ENCODE measurements at regions not wholly inside any gene's neighbourhood (a gene's known extent, or its start where the extent isn't known, plus 50 kb on each side); places are given as distances from the start of the nearest gene placed in this dataset.

GRCh38 chrX:146181858-146182257 lies 364.2 kb downstream of the SLITRK2 start:
- H3K27me3 ChIP-seq = no peaks in the 10 kb centered on the region
- no peaks in the 10 kb centered on the region for H3K9me3 ChIP-seq
- DNase-seq = no peak
- H3K4me3 ChIP-seq (replicated peaks in 1 of 3) = no peak overlapping the region
- WGBS, 2 donors = 95 to 96% methylated on average over 4 of the region's 4 CpGs
- no peaks in the 10 kb centered on the region for H3K4me1 ChIP-seq
- no peak for TF ChIP-seq POLR2A (IDR thresholded peaks at IDR 0.05)
- TF ChIP-seq, protein P1, sequence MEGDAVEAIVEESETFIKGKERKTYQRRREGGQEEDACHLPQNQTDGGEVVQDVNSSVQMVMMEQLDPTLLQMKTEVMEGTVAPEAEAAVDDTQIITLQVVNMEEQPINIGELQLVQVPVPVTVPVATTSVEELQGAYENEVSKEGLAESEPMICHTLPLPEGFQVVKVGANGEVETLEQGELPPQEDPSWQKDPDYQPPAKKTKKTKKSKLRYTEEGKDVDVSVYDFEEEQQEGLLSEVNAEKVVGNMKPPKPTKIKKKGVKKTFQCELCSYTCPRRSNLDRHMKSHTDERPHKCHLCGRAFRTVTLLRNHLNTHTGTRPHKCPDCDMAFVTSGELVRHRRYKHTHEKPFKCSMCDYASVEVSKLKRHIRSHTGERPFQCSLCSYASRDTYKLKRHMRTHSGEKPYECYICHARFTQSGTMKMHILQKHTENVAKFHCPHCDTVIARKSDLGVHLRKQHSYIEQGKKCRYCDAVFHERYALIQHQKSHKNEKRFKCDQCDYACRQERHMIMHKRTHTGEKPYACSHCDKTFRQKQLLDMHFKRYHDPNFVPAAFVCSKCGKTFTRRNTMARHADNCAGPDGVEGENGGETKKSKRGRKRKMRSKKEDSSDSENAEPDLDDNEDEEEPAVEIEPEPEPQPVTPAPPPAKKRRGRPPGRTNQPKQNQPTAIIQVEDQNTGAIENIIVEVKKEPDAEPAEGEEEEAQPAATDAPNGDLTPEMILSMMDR (IDR thresholded peaks at IDR 0.05) = no peak
- no peaks in the 10 kb centered on the region for H3K36me3 ChIP-seq
- intact Hi-C loops (cut with DNase I) = no loop called here
- H3K27ac ChIP-seq = no peak overlapping the region

DNA sequence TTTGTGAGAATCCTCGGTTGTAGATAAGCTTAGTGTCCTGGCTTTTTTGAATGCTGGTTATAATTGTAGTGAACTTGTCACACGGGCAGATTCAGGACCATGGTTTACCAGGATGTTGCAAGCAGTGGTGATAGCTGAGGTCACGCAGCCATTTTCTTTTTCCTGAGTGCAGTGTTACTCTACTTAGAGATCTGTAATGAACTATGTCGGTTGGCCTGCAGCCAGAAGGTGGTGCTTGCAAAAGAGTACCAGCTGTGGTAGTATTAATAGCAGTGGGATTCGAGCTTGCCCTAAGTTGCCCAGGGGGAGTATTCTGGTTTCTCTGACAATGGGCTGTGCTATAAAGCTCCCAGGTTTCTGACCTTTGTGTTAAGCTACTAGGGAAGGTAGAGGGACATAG lies 368.9 kb downstream of the SLITRK2 start:
- TF ChIP-seq POLR2A (IDR thresholded peaks at IDR 0.05) = no peak
- TF ChIP-seq, protein P1 (IDR thresholded peaks at IDR 0.05) = no peak
- no peak overlapping the region for H3K4me3 ChIP-seq (replicated peaks in 1 of 3)
- no peaks in the 10 kb centered on the region for H3K9me3 ChIP-seq
- no peaks in the 10 kb centered on the region for H3K27me3 ChIP-seq
- H3K36me3 ChIP-seq = no peaks in the 10 kb centered on the region
- no peak for DNase-seq
- intact Hi-C loops (cut with DNase I) = no loop called here
- WGBS, 2 donors = 79 to 100% methylated on average over 2 to 5 of the region's 5 CpGs
- H3K4me1 ChIP-seq = no peaks in the 10 kb centered on the region
- no peak overlapping the region for H3K27ac ChIP-seq

- no peak for DNase-seq
- Histone ChIP-seq H3K4me1 (no peaks in the 10 kb centered on the region), H3K27me3 (no peaks in the 10 kb centered on the region), H3K4me3 (replicated peaks in 1 of 3) (no peak overlapping the region), H3K27ac (no peak overlapping the region), H3K36me3 (no peaks in the 10 kb centered on the region), H3K9me3 (no peaks in the 10 kb centered on the region)
- WGBS, 2 donors = 35 to 38% methylated on average over 1 to 3 of the region's 3 CpGs
- intact Hi-C loops (cut with DNase I) = no loop called here
- no peak for TF ChIP-seq POLR2A (IDR thresholded peaks at IDR 0.05)
- TF ChIP-seq, protein P1 (IDR thresholded peaks at IDR 0.05) = no peak
These were observed 371.7 kb downstream of the SLITRK2 start for GRCh38 chrX:146189371-146189770.

- no peak for DNase-seq
- no peak overlapping the region for H3K4me3 ChIP-seq (replicated peaks in 1 of 3)
- H3K4me1 ChIP-seq = no peaks in the 10 kb centered on the region
- H3K27ac ChIP-seq = no peak overlapping the region
- TF ChIP-seq, protein P1 (IDR thresholded peaks at IDR 0.05) = no peak
- TF ChIP-seq POLR2A (IDR thresholded peaks at IDR 0.05) = no peak
- H3K36me3 ChIP-seq = no peaks in the 10 kb centered on the region
- H3K27me3 ChIP-seq = no peaks in the 10 kb centered on the region
- no peaks in the 10 kb centered on the region for H3K9me3 ChIP-seq
- intact Hi-C loops (cut with DNase I) = no loop called here
- 73 to 80% methylated on average over 4 of the region's 4 CpGs for WGBS, 2 donors
These were observed 391.2 kb downstream of the SLITRK2 start for GRCh38 chrX:146208821-146209220.

DNA sequence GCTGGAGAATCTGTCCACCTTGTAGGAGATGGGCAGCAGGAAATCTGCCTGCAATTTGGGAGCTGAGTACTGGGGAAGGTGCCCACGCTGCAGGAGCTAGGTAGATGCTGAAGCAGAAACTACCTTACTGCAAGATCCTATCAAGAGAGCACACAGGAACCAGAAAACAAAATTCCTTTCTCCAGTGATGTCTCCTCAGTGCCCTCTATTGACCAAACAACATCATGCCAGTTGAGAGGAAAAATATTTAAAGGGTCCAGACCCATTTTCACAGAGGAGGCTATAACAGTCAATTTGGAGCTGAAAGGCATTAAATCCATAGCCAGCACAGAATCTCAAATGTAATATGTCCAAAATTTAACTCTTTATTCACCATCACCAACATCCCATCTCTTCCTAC lies 406.8 kb downstream of the SLITRK2 start:
- Histone ChIP-seq H3K27me3 (no peaks in the 10 kb centered on the region), H3K36me3 (no peaks in the 10 kb centered on the region), H3K27ac (no peak overlapping the region), H3K4me1 (no peaks in the 10 kb centered on the region), H3K4me3 (replicated peaks in 1 of 3) (no peak overlapping the region), H3K9me3 (no peaks in the 10 kb centered on the region)
- intact Hi-C loops (cut with DNase I) = no loop called here
- no peak for DNase-seq
- TF ChIP-seq POLR2A (IDR thresholded peaks at IDR 0.05) = no peak
- TF ChIP-seq, protein P1 (IDR thresholded peaks at IDR 0.05) = no peak
- WGBS, 2 donors = 40 to 82% methylated on average over 1 of the region's 1 CpG
